ENCODE measurements at regions not wholly inside any gene's neighbourhood (a gene's known extent, or its start where the extent isn't known, plus 50 kb on each side); places are given as distances from the start of the nearest gene placed in this dataset.
"Not testable (repeated sequence)": the region's sequence is repeated elsewhere in the genome, so short reads cannot be mapped to it uniquely, and the experiment has no call there.

DNA sequence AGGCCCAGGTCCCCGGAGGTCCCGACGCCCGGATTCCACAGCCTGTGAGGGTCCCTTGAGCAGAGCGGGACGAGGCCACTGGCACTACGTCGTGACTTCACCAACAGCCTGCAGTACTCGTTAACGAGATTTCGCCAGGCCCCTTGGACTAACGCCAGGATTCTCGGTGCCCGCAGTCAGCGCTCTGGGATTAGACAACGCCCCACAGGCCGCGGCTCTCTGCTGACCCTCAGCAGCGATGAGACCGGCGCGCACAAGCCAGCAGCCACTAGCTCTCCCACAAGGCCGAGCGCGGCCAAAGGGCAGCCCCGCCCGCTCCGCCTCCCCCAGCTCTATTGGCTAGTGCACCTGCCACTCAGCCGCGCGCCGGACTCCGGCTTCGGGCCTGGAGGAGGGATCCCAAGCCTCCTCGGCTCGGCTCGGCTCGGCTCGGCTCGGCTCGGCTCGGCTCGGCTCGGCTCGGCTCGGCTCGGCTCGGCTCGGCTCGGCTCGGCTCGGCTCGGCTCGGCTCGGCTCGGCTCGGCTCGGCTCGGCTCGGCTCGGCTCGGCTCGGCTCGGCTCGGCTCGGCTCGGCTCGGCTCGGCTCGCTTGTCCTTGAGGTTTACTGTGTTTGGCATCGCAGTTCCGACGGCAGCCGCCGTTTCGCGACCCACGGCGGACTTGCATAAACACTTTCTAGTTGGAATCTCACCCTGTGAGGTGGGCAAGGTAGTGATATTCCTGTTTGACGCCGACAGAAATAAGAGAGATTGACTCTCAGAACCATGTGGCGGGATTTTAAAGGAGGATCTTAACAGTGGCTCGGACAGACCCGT, 231.7 kb upstream of the SERP2 start:
- Histone ChIP-seq H3K4me1 (ENCODE audit: control insufficient read depth in 3 of 3, insufficient read depth in 3 of 3, low read length in 3 of 3) (peaks cover 9 to 28% (median 14%) of the 10 kb centered on the region in 3 donors), H3K36me3 (ENCODE audit: control insufficient read depth in 3 of 3, insufficient read depth in 3 of 3, low read length in 3 of 3) (no peaks in the 10 kb centered on the region), H3K9me3 (ENCODE audit: control insufficient read depth in 3 of 3, low read length in 3 of 3) (no peaks in the 10 kb centered on the region), H3K4me3 (ENCODE audit: low read length in 3 of 3) (peak overlapping the region; percentile 84 to 93 (median 86)), H3K27me3 (ENCODE audit: control insufficient read depth in 3 of 3, insufficient read depth in 3 of 3, low read length in 3 of 3) (no peaks in the 10 kb centered on the region), H3K27ac (ENCODE audit: low read depth, low read length) (peak overlapping the region; percentile 99), H3K9ac (ENCODE audit: low read depth in 1 of 3, low read length in 3 of 3) (peak overlapping the region; percentile 98 to 99 (median 99))

DNA sequence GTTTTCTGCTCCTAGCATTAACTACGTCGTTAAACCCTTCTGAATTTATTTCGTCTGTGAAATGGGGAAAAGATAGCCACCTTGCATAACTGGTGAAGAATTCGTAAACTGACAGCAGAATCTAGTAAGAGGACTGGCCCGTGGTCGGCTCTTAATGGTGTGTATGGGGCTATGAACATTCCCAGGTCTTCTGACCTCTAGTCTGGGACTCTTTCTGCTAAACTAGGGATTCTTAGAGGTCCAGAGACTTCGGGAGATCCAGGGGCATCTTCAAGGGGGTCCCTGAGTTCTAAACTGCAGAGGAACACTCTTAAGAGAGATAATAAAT, 231.1 kb upstream of the SERP2 start:
- peak overlapping the region; percentile 93 for H3K27ac ChIP-seq (ENCODE audit: low read depth, low read length)
- H3K4me3 ChIP-seq (ENCODE audit: low read length in 3 of 3), result peak overlapping the region; percentile 77 to 93 (median 82)
- H3K36me3 ChIP-seq (ENCODE audit: control insufficient read depth in 3 of 3, insufficient read depth in 3 of 3, low read length in 3 of 3), result no peaks in the 10 kb centered on the region
- H3K4me1 ChIP-seq (ENCODE audit: control insufficient read depth in 3 of 3, insufficient read depth in 3 of 3, low read length in 3 of 3), result peaks cover 9 to 28% (median 14%) of the 10 kb centered on the region in 3 donors
- no peaks in the 10 kb centered on the region for H3K27me3 ChIP-seq (ENCODE audit: control insufficient read depth in 3 of 3, insufficient read depth in 3 of 3, low read length in 3 of 3)
- no peaks in the 10 kb centered on the region for H3K9me3 ChIP-seq (ENCODE audit: control insufficient read depth in 3 of 3, low read length in 3 of 3)
- peak overlapping the region; percentile 86 to 98 (median 93) for H3K9ac ChIP-seq (ENCODE audit: low read depth in 1 of 3, low read length in 3 of 3)

DNA sequence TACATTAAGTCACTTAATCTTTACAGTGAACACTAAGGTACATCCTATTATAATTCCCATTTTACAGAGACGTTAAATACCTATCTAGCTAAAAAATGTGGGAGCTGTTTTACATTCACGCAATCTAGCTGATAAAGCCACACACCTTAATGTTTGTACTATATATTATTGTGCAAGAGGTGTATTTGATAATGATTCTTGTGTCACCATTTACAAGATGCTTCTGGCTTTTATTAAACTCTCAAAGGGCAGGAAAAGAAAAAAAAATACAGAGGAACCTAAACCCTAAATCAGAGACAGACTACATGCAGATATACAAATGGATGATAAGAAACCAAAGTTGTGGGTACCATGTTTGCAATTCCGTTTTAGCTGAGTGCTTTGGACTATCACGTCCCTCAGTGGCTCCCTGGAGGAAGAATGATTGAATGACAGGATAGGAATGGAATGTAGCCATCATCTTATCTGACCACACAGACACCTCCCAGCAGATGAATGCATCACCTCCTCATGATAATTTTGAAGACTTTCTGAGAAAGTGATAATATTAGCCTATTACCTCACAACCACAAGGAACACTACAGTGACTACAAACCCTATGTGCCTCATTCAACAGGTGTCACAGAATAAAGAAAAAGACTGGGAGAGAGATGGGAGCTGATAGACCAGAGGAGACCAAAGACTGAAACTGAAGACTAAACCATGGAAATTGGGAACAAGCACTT, 230.5 kb upstream of the SERP2 start:
- H3K9ac ChIP-seq (ENCODE audit: low read depth in 1 of 3, low read length in 3 of 3), result peak overlapping the region; percentile 86 to 98 (median 93)
- no peaks in the 10 kb centered on the region for H3K9me3 ChIP-seq (ENCODE audit: control insufficient read depth in 3 of 3, low read length in 3 of 3)
- H3K36me3 ChIP-seq (ENCODE audit: control insufficient read depth in 3 of 3, insufficient read depth in 3 of 3, low read length in 3 of 3), result no peaks in the 10 kb centered on the region
- peak overlapping the region; percentile 93 for H3K27ac ChIP-seq (ENCODE audit: low read depth, low read length)
- H3K4me1 ChIP-seq (ENCODE audit: control insufficient read depth in 3 of 3, insufficient read depth in 3 of 3, low read length in 3 of 3), result peaks cover 9 to 28% (median 14%) of the 10 kb centered on the region in 3 donors
- no peaks in the 10 kb centered on the region for H3K27me3 ChIP-seq (ENCODE audit: control insufficient read depth in 3 of 3, insufficient read depth in 3 of 3, low read length in 3 of 3)
- H3K4me3 ChIP-seq (ENCODE audit: low read length in 3 of 3), result peak overlapping the region; percentile 77 to 93 (median 82)

DNA sequence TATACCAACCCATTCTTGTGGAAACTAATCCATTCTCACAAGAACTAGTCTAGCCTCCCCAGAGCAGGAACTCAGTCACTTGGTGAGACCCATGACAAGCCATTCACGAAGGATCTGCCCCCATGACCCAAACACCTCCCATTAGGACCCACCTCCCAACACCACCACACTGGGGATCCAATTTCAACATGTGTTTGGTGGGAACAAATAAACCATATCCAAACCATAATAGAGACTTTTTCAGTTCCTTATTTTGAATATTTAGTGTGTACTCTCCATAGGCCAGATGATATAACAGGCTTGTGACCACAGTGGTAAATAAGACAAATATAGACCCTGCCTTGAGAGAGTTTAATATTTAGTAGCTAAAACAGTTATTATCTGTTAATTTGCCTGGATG, 227.5 kb upstream of the SERP2 start:
- Histone ChIP-seq H3K4me3 (ENCODE audit: low read length in 3 of 3) (no peak overlapping the region), H3K4me1 (ENCODE audit: control insufficient read depth in 3 of 3, insufficient read depth in 3 of 3, low read length in 3 of 3) (peaks cover 6 to 25% (median 13%) of the 10 kb centered on the region in 3 donors), H3K9ac (ENCODE audit: low read depth in 1 of 3, low read length in 3 of 3) (no peak overlapping the region), H3K36me3 (ENCODE audit: control insufficient read depth in 3 of 3, insufficient read depth in 3 of 3, low read length in 3 of 3) (no peaks in the 10 kb centered on the region), H3K9me3 (ENCODE audit: control insufficient read depth in 3 of 3, low read length in 3 of 3) (no peaks in the 10 kb centered on the region), H3K27ac (ENCODE audit: low read depth, low read length) (no peak overlapping the region), H3K27me3 (ENCODE audit: control insufficient read depth in 3 of 3, insufficient read depth in 3 of 3, low read length in 3 of 3) (no peaks in the 10 kb centered on the region)

DNA sequence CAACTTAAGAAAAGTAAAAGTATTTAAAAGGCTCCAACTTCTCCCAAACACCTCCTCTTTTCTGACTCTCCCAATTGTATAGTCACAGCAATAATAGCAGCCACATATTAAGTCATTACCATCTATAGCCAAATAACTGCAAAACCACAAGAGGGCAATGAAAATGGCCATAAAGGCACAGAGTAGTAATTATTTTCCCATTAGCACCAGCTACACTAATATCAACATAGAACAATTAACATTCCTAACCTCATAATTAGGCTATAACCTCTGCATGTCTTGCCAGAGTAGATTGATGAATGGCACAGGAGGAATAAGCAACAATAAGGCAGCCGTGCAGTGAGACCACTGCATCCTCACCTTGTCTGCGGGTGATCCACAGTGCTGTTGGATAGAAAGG, 226.4 kb upstream of the SERP2 start:
- Histone ChIP-seq H3K4me1 (ENCODE audit: control insufficient read depth in 3 of 3, insufficient read depth in 3 of 3, low read length in 3 of 3) (peaks cover 12 to 30% (median 18%) of the 10 kb centered on the region in 3 donors), H3K4me3 (ENCODE audit: low read length in 3 of 3) (no peak overlapping the region), H3K27ac (ENCODE audit: low read depth, low read length) (no peak overlapping the region), H3K36me3 (ENCODE audit: control insufficient read depth in 3 of 3, insufficient read depth in 3 of 3, low read length in 3 of 3) (no peaks in the 10 kb centered on the region), H3K9ac (ENCODE audit: low read depth in 1 of 3, low read length in 3 of 3) (no peak overlapping the region), H3K9me3 (ENCODE audit: control insufficient read depth in 3 of 3, low read length in 3 of 3) (no peaks in the 10 kb centered on the region), H3K27me3 (ENCODE audit: control insufficient read depth in 3 of 3, insufficient read depth in 3 of 3, low read length in 3 of 3) (no peaks in the 10 kb centered on the region)

DNA sequence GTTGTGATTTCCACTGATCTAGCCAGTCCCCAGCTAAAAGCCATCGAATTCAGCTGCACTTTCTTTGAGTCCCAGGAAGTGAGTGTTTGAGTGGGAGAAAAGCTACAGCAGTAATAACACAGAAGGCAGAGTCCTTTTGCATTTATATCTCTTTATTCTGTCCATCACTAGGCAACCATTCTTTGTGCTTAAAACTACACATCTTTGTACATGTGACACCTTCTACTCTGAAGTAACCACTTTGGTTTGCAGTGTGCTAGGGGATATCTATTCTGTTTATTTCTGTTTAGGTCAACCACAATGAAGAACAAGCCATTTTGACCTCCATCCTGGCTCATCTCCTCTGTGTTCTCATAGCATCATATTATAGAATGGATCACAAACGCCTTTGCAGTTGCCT, 226.0 kb upstream of the SERP2 start:
- H3K9me3 ChIP-seq (ENCODE audit: control insufficient read depth in 3 of 3, low read length in 3 of 3), result no peaks in the 10 kb centered on the region
- H3K27me3 ChIP-seq (ENCODE audit: control insufficient read depth in 3 of 3, insufficient read depth in 3 of 3, low read length in 3 of 3), result no peaks in the 10 kb centered on the region
- no peak overlapping the region for H3K27ac ChIP-seq (ENCODE audit: low read depth, low read length)
- no peak overlapping the region for H3K4me3 ChIP-seq (ENCODE audit: low read length in 3 of 3)
- H3K36me3 ChIP-seq (ENCODE audit: control insufficient read depth in 3 of 3, insufficient read depth in 3 of 3, low read length in 3 of 3), result no peaks in the 10 kb centered on the region
- no peak overlapping the region for H3K9ac ChIP-seq (ENCODE audit: low read depth in 1 of 3, low read length in 3 of 3)
- peaks cover 13 to 28% (median 19%) of the 10 kb centered on the region in 3 donors for H3K4me1 ChIP-seq (ENCODE audit: control insufficient read depth in 3 of 3, insufficient read depth in 3 of 3, low read length in 3 of 3)

DNA sequence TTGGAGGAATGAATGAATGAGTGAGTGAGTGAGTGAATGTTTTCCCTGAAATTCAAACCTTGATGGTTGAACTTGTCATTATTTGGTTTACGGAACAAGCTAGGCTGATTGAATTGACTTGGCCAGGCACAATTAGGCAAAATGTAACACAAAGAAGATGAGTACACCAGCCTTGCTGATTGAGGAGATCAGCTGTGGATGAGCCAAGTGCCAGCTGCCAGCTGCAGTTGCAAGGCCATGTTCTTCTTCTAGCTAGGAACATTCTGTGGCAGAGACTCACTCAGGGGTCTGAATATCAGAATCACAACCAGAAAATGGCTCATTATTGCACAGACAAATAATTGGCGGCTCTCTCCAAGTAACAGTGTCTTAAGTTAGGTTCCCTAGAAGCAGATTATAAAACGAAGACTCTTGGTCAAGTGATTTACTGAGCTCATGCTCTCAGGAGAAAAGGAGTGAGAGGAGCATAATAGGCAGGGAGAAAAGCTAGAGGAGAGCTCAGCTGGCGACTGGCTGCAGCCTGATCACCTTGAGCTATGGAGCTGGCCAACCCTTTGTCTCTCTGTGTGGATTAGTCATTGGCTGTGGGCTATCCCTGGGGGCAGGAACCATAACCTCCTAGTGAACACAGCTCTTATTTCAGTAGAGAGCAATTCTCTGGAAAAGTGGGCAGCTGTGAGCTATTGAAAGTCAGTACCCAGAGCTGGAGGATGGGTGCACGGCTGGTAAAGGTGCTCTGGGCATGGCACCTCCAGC, 225.3 kb upstream of the SERP2 start:
- Histone ChIP-seq H3K27ac (ENCODE audit: low read depth, low read length) (no peak overlapping the region), H3K4me3 (ENCODE audit: low read length in 3 of 3) (no peak overlapping the region), H3K9me3 (ENCODE audit: control insufficient read depth in 3 of 3, low read length in 3 of 3) (no peaks in the 10 kb centered on the region), H3K9ac (ENCODE audit: low read depth in 1 of 3, low read length in 3 of 3) (no peak overlapping the region), H3K27me3 (ENCODE audit: control insufficient read depth in 3 of 3, insufficient read depth in 3 of 3, low read length in 3 of 3) (no peaks in the 10 kb centered on the region), H3K4me1 (ENCODE audit: control insufficient read depth in 3 of 3, insufficient read depth in 3 of 3, low read length in 3 of 3) (peaks cover 13 to 23% (median 19%) of the 10 kb centered on the region in 3 donors), H3K36me3 (ENCODE audit: control insufficient read depth in 3 of 3, insufficient read depth in 3 of 3, low read length in 3 of 3) (no peaks in the 10 kb centered on the region)

DNA sequence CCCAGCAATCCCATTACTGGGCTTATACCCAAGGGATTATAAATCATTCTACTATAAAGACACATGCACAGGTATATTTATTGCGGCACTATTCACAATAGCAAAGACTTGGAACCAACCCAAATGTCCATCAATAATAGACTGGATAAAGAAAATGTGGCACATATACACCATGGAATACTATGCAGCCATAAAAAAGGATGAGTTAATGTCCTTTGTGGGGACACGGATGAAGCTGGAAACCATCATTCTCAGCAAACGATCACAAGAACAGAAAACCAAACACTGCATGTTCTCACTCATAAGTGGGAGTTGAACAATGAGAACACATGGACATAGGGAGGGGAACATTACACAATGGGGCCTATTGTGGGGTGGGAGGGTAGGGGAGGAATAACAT, 224.4 kb upstream of the SERP2 start:
- not testable (repeated sequence) for H3K27me3 ChIP-seq (ENCODE audit: control insufficient read depth in 3 of 3, insufficient read depth in 3 of 3, low read length in 3 of 3); H3K9me3 ChIP-seq (ENCODE audit: control insufficient read depth in 3 of 3, low read length in 3 of 3); H3K4me3 ChIP-seq (ENCODE audit: low read length in 3 of 3); H3K36me3 ChIP-seq (ENCODE audit: control insufficient read depth in 3 of 3, insufficient read depth in 3 of 3, low read length in 3 of 3); H3K9ac ChIP-seq (ENCODE audit: low read depth in 1 of 3, low read length in 3 of 3); H3K27ac ChIP-seq (ENCODE audit: low read depth, low read length)
- peaks cover 13 to 22% (median 19%) of the 10 kb centered on the region in 3 donors for H3K4me1 ChIP-seq (ENCODE audit: control insufficient read depth in 3 of 3, insufficient read depth in 3 of 3, low read length in 3 of 3)

DNA sequence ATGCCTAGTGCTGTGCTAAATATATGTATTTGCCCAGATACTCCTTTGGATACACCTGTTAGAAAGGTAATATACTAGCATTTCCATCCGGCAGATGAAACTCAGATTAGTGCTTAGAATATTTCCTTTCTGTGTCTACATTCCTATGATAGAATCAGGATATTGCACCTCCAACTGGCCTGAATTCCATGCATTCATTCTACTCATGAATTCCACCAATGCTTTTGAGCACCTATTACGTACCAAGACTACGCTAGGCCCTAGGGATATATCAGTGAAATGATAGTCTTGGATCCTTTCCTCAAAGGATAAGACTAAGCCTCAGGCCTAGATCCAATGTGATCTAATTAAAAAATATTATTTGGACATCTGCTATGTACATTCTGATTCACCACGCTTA, 223.8 kb upstream of the SERP2 start:
- Histone ChIP-seq H3K9me3 (ENCODE audit: control insufficient read depth in 3 of 3, low read length in 3 of 3) (no peaks in the 10 kb centered on the region), H3K36me3 (ENCODE audit: control insufficient read depth in 3 of 3, insufficient read depth in 3 of 3, low read length in 3 of 3) (no peaks in the 10 kb centered on the region), H3K4me1 (ENCODE audit: control insufficient read depth in 3 of 3, insufficient read depth in 3 of 3, low read length in 3 of 3) (peaks cover 13 to 26% (median 23%) of the 10 kb centered on the region in 3 donors), H3K27me3 (ENCODE audit: control insufficient read depth in 3 of 3, insufficient read depth in 3 of 3, low read length in 3 of 3) (no peaks in the 10 kb centered on the region), H3K27ac (ENCODE audit: low read depth, low read length) (no peak overlapping the region), H3K4me3 (ENCODE audit: low read length in 3 of 3) (no peak overlapping the region), H3K9ac (ENCODE audit: low read depth in 1 of 3, low read length in 3 of 3) (no peak overlapping the region)
